GM19395 (cell line): ENCODE measurements at regions not wholly inside any gene's neighbourhood (a gene's known extent, or its start where the extent isn't known, plus 50 kb on each side); places are given as distances from the start of the nearest gene placed in this dataset.

Experiments
- ATAC-seq: cut with Tn5 transposase; IDR thresholded peaks from one replicate; pipeline ENCODE4 v1.9.1; 2021; ENCODE audit warnings: mild to moderate bottlenecking, moderate library complexity; ENCODE audit not compliant: unreplicated experiment

DNA sequence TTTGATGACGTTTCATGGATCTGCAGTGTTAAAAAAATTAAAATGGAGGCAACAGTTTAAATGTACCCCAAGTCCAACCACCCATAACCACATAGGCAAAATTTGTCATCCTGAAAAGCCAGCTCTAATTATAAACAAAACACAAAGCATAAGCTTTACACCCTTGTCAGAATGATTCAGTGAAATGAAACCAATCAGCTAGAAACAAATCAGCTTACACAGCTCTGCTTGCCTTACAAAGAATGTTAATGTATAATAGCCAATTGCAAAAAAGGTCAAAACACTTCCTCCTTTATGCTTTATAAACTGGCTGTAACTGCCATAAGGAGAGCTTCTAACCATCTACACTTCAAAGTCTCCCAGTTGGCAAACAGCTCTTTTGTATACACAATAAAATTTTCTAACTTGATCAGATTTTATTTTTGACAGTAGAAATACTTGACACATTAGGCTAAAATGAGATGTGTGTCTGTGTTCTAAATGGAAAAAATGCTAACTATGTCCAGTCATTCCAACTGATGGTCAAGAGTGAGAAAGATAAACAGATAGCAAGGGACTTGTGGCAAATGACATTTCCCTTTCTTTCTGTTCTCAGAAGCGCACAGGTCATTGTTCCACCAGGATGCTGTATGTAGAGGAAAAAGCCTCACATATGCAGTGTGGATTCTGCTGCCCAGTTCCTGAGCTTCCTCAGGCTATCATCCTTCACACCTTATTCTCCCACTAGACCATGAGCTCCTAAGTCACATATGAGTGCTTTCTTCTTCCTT, 344.3 kb upstream of the ID4 start:
- no peak for ATAC-seq

DNA sequence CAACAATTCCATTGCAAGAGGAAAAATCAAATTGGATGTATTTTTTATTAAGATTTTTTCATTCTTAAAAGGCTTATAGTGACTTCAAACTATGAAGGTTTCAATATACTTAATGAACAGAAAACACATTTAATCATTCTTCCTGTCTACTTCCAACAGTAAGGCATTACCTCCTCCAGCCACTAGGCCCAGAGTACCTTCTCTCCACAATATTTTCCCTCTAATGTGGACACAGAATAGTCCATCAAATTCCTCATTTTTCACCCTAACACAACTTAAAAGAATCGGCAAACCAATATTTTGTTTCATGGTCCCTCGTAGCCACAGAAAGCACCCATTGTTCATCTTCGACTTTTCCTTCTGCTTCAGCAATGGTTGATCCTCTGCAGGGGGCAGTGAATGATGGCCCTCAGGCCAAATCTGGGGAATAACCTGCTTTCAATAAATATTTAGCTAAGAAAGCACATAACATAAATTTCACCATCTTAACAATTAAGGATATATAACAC, 335.4 kb upstream of the ID4 start:
- no peak for ATAC-seq

- no peak for ATAC-seq
These were observed 334.9 kb upstream of the ID4 start for GRCh38 chr6:19502301-19502700.

GRCh38 chr6:19515939-19516338, 321.2 kb upstream of the ID4 start:
- no peak for ATAC-seq

DNA sequence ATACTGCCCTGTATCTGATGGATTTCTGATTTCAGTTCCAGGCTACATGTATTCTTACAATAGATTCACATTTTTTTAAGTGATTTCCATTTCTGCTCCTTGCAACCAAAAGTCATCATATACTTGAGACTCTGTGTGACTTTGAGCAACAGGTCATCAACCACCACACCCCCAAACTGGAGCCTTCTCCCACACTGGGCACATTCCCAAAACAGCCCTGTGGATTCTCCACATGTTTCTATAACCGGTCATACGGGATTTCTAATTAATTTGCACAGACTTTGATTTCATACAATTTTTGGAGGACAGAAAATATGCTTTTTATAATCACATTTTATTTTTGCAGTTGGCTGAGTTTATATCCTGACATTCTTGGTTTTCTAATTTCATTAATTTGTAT, 317.2 kb upstream of the ID4 start:
- ATAC-seq = no peak

- no peak for ATAC-seq
These were observed 312.6 kb upstream of the ID4 start for GRCh38 chr6:19524366-19525186.

DNA sequence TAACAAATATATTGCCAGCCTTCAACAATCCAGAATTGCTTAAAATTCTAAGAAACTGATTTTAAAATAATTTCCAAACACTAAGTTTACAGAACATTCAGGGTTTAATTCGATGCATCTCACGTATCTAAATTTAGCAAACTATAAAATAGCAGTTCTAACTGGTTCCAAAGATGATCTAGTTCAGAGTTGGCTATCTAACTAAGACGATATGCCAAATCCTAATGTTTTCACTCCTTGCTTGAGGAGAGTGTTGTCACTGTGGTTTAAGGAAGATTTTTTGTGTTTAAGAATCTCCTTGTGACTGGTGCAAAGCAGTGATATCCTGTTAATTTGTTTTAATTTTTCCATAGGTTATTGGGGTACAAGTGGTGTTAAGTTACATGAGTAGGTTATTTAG, 311.5 kb upstream of the ID4 start:
- no peak for ATAC-seq

DNA sequence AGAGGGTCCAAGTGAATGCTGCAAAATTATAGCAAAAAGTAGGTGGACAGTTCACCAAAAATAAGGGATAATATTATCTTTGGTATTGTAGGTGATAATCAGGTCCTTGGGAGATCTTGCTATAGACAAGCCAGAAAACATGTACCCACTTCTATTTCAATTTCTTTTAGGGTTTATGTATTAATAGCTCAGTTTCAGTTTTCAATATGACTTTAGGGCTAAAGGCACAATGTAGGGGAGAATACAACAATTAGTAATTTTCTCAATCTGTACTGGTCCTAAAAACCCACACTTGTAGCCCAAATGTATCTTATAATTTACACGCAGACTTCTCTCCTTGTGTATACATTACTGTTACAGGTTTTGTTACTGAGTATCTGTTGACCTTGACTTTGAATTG, 307.0 kb upstream of the ID4 start:
- no peak for ATAC-seq

GRCh38 chr6:19535351-19535750, 301.8 kb upstream of the ID4 start:
- ATAC-seq = no peak

GRCh38 chr6:19536838-19537237, 300.3 kb upstream of the ID4 start:
- no peak for ATAC-seq

GRCh38 chr6:19538096-19538495, 299.1 kb upstream of the ID4 start:
- ATAC-seq = no peak

DNA sequence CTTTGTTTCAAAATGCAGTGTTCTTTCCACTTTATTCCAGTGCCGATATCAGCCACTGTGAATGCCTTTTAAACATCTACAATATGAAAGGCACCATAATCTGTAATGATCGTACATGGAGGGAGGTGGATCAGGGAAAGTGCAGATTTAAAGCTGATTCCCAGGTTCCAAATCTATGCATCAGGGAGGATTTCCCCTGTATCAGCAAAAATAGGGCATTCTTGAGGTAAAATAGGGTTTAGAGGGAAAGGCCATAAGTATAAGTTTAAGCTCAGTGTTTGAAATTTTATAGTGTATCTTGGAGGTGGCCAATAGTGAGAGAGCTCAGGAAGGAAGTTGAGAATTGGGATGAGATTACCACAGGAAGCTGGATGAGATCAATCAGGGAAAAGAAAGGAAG, 289.7 kb upstream of the ID4 start:
- ATAC-seq = no peak

GRCh38 chr6:19549109-19549508, 288.1 kb upstream of the ID4 start:
- ATAC-seq = no peak

DNA sequence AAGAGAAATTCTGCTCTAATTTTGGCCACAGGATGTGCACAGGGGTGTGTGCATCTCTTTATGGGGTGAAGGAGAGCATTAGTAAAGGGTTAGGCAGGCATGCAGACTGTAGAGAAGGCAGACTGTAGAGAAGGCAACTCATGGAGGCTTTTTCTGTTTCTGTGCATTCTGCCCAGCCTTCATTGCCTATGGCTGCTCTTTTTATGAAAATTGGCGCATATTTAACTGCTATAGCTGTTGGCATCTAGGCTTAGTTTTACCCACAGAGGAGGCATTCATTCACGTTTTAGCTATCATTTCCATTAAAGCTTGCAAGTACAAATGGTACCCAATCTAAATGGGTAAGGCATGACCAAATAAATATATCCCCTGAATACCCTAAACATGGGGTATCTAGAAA, 286.8 kb upstream of the ID4 start:
- no peak for ATAC-seq

DNA sequence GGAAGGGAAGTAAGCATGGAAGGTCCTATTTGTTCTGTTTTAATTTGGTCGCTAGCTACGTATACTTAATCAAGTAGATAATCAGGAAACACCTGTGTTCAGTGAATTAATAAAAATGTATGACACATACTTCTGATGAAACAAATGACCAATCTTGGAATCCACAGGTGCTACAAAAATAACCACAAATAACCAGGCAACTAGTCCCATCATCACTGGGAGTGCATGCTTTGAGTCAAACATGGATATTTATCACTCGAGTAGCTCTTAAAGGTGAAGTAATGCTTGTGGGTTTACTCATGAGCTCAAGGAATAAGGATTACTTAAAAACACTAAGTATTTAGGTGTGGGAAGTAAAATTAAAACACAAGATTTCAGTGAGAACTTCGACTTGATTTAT, 285.6 kb upstream of the ID4 start:
- ATAC-seq = no peak

GRCh38 chr6:19552076-19552475, 285.1 kb upstream of the ID4 start:
- no peak for ATAC-seq

DNA sequence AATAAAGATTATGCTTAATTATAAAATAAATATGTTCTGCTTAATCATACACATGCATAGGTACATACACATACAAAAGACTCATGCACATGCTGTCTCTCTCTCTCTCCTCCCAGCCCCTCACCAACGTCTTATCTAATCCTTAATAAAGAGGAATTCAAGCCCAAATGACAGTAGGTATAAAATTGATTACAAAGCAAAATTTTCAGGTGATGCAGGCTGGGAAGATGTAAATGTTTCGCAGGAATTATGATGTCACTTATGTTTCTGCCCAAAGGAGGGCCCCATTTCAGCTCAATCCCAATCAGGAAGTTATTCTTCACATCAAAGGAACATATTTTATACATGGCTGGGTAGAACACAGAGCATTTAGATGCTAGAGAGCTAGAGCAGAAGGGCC, 284.6 kb upstream of the ID4 start:
- no peak for ATAC-seq

DNA sequence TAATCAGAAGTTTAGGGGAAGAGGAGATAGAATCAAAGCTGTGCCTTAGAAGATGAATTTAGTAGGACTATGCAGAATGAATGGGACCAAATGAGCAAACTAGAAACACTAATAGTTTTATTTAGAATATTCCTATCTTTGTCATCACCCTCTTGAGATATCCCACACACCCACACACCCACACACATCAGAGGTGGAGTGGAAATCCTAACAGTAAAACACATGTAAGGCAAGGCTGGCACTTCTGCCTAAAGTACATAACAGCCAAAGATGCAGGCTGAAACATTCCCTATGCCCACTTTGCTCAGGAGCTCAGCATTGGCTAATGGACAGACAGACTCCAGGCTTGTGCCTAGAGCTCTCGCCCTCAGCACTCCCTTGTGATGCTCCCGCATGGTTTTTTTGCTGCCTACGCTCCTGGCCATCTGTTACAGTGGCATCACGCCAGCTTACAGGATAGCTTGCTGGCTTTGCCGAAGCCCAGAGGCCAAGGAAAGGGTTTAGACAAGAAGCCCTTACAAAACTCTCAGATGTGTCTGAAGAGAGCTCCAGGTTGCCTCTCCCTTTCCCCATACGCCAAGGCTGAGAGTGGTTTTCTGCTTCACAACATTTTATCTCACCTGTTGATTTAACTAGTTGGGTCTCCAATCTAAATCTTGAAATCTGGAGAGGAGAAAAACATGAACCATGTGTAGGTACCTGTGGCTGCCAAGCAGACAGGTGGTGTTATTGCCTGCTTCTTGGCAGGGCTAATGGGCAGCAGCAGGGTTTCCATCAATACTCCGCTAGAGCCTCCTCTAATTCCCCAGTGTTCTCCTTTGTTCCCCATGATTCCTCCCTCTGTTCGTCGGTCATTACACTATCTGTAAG, 282.6 kb upstream of the ID4 start:
- no peak for ATAC-seq

GRCh38 chr6:19557191-19557590, 280.0 kb upstream of the ID4 start:
- no peak for ATAC-seq

- ATAC-seq = no peak
These were observed 279.0 kb upstream of the ID4 start for GRCh38 chr6:19558201-19558600.

GRCh38 chr6:19558934-19559333, 278.2 kb upstream of the ID4 start:
- no peak for ATAC-seq
